ENCODE measurements at regions not wholly inside any gene's neighbourhood (a gene's known extent, or its start where the extent isn't known, plus 50 kb on each side); places are given as distances from the start of the nearest gene placed in this dataset.

DNA sequence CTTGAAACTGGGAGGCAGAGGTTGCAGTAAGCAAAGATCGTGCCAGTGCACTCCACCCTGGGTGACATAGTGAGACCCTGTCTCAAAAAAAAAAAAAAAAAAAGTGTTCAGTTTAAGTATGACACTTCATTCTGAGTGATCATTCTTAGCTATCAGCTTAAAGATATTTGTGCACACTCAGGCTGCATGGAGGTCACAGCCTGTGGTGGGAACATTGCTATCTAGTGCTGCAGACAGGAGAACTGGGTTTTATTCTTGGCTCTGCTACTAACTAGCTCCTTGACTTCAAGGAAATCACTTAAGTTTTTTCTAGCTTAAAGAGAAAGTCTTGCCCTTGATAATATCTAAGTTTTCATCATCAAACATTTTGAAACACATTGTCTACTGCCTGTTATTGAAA is 391.3 kb upstream of the CDH7 start:
- no peak overlapping the region for H3K4me3 ChIP-seq
- WGBS (ENCODE audit: missing lambda C conversion rate), result no CpG with 5 or more reads among the region's 1 CpG
- H3K9me3 ChIP-seq, result no peaks in the 10 kb centered on the region
- FAIRE-seq (no peak), ATAC-seq (no peak), DNase-seq (ENCODE audit: low read depth in 1 of 2, low spot score in 1 of 2) (no peak)
- H3K4me2 ChIP-seq, result no peak overlapping the region
- TF ChIP-seq POLR2AphosphoS2 (conservative IDR thresholded peaks at IDR 0.05; ENCODE audit: low read length), result no peak
- TF ChIP-seq NR3C1 (IDR thresholded peaks at IDR 0.05), result no peak
- TF ChIP-seq NFE2L2 (conservative IDR thresholded peaks at IDR 0.05; ENCODE audit: low read length), result no peak
- TF ChIP-seq, protein P1, sequence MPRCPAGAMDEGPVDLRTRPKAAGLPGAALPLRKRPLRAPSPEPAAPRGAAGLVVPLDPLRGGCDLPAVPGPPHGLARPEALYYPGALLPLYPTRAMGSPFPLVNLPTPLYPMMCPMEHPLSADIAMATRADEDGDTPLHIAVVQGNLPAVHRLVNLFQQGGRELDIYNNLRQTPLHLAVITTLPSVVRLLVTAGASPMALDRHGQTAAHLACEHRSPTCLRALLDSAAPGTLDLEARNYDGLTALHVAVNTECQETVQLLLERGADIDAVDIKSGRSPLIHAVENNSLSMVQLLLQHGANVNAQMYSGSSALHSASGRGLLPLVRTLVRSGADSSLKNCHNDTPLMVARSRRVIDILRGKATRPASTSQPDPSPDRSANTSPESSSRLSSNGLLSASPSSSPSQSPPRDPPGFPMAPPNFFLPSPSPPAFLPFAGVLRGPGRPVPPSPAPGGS (IDR thresholded peaks at IDR 0.05), result no peak
- no peak for TF ChIP-seq MAFK (IDR thresholded peaks at IDR 0.05; ENCODE audit: partially characterized antibody)
- no peak for TF ChIP-seq RNF2 (IDR thresholded peaks at IDR 0.05; ENCODE audit: borderline replicate concordance, low read depth)
- ChIA-PET CTCF (interaction anchor here (0.6 kb wide), 1 partner anchor 198 kb away, joined by 3 read pairs; no protein-coding TSS in a partner anchor), POLR2A (no interaction called here)
- no peak overlapping the region for H3K27ac ChIP-seq
- no peaks in the 10 kb centered on the region for H3K4me1 ChIP-seq

DNA sequence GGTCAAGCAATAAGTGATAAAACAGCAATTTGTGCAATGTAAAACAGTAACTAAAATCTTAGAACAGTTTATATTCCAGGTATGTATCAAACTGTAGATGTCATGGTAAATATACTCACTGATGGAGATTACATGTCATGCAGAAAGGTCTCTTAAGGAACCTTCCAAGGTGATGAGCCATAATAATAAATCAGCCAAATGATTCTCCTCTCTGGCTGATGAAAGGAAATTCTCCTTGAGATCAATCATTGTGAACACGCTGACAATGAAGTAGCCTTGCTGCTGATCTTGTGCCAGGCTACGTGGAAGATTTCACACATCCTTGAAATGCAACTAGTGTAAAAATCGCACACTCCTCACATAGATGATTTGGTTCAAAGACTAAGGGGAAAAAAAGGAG is 392.5 kb upstream of the CDH7 start:
- DNase-seq (ENCODE audit: low read depth in 1 of 2, low spot score in 1 of 2) (no peak), FAIRE-seq (no peak), ATAC-seq (no peak)
- Histone ChIP-seq H3K4me3 (no peak overlapping the region), H3K4me2 (no peak overlapping the region), H3K4me1 (no peaks in the 10 kb centered on the region), H3K27ac (no peak overlapping the region), H3K9me3 (no peaks in the 10 kb centered on the region)
- ChIA-PET POLR2A (no interaction called here), CTCF (no interaction called here)
- 23% methylated on average over 3 of the region's 3 CpGs for WGBS (ENCODE audit: missing lambda C conversion rate)
- TF ChIP-seq HOXA7 (CRISPR knock-in tag; IDR thresholded peaks at IDR 0.05) (no peak), TFCP2L1 (CRISPR knock-in tag; IDR thresholded peaks at IDR 0.05) (no peak), CHD4 (IDR thresholded peaks at IDR 0.05; ENCODE audit: borderline replicate concordance) (no peak), HOXB13 (CRISPR knock-in tag; IDR thresholded peaks at IDR 0.05; ENCODE audit: low read depth) (no peak), CHD2 (IDR thresholded peaks at IDR 0.05; ENCODE audit: low read length, partially characterized antibody) (no peak), HDAC2 (IDR thresholded peaks at IDR 0.05) (no peak), ZSCAN20 (CRISPR knock-in tag; IDR thresholded peaks at IDR 0.05) (no peak), MYC (IDR thresholded peaks at IDR 0.05; ENCODE audit: borderline replicate concordance, low read length) (no peak), RNF2 (IDR thresholded peaks at IDR 0.05; ENCODE audit: borderline replicate concordance, low read depth) (no peak)
- TF ChIP-seq, protein P2, sequence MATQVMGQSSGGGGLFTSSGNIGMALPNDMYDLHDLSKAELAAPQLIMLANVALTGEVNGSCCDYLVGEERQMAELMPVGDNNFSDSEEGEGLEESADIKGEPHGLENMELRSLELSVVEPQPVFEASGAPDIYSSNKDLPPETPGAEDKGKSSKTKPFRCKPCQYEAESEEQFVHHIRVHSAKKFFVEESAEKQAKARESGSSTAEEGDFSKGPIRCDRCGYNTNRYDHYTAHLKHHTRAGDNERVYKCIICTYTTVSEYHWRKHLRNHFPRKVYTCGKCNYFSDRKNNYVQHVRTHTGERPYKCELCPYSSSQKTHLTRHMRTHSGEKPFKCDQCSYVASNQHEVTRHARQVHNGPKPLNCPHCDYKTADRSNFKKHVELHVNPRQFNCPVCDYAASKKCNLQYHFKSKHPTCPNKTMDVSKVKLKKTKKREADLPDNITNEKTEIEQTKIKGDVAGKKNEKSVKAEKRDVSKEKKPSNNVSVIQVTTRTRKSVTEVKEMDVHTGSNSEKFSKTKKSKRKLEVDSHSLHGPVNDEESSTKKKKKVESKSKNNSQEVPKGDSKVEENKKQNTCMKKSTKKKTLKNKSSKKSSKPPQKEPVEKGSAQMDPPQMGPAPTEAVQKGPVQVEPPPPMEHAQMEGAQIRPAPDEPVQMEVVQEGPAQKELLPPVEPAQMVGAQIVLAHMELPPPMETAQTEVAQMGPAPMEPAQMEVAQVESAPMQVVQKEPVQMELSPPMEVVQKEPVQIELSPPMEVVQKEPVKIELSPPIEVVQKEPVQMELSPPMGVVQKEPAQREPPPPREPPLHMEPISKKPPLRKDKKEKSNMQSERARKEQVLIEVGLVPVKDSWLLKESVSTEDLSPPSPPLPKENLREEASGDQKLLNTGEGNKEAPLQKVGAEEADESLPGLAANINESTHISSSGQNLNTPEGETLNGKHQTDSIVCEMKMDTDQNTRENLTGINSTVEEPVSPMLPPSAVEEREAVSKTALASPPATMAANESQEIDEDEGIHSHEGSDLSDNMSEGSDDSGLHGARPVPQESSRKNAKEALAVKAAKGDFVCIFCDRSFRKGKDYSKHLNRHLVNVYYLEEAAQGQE (IDR thresholded peaks at IDR 0.05), result no peak

DNA sequence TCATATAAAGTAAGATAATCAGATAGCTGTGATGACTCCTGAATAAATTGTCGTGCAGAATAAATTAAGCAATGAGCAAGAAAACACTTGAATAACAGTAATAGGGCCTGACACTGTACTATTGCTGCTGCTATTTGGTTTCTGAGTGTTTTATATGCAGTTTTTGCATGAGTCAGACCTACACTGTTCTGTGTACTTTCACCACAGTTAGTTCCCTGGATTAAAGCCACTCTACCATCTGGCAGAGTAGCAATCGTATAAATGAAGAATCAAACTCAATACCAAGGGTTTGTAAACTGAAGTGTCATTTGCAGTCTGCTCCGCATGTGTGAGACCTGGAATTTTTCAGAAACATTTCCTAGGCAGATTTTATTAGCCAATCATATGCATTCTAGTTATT is 398.6 kb upstream of the CDH7 start:
- DNase-seq (ENCODE audit: low read depth in 1 of 2, low spot score in 1 of 2) (no peak), ATAC-seq (no peak), FAIRE-seq (no peak)
- CTCF ChIA-PET, result no interaction called here
- Histone ChIP-seq H3K4me3 (no peak overlapping the region), H3K27ac (no peak overlapping the region), H3K9me3 (no peaks in the 10 kb centered on the region), H3K4me1 (no peaks in the 10 kb centered on the region), H3K4me2 (no peak overlapping the region)
- POLR2A ChIA-PET, result no interaction called here
- TF ChIP-seq POLR2A (IDR thresholded peaks at IDR 0.05; ENCODE audit: low read length), result no peak
- TF ChIP-seq HDAC2 (IDR thresholded peaks at IDR 0.05), result no peak
- no peak for TF ChIP-seq MYC (IDR thresholded peaks at IDR 0.05; ENCODE audit: borderline replicate concordance, low read length)
- TF ChIP-seq ESRRA (IDR thresholded peaks at IDR 0.05; ENCODE audit: borderline replicate concordance, low read length), result no peak
- WGBS (ENCODE audit: missing lambda C conversion rate), result 9% methylated on average over 3 of the region's 3 CpGs

DNA sequence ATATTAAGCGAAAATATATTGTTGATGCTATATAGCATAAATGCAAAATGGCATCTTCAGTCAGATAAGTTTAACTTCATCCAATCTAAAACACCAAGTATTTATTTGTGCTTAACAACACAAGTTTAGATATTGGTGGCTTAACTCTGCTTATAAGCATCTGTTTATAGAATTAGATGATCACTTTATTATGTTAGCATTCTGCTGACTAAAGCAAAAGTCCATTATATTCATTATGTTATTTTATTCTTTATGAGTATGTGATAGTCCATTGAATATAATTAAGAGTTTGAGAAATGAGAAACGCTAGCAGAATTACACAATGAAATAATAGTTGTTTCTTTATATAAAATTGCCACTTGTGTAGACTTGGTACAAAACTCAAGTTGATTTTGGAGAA is 401.2 kb upstream of the CDH7 start:
- FAIRE-seq (no peak), ATAC-seq (no peak), DNase-seq (ENCODE audit: low read depth in 1 of 2, low spot score in 1 of 2) (no peak)
- ChIA-PET POLR2A (no interaction called here), CTCF (no interaction called here)
- H3K27ac ChIP-seq, result no peak overlapping the region
- H3K4me2 ChIP-seq, result no peak overlapping the region
- WGBS (ENCODE audit: missing lambda C conversion rate), result 16% methylated on average over 2 of the region's 2 CpGs
- TF ChIP-seq, protein P3, sequence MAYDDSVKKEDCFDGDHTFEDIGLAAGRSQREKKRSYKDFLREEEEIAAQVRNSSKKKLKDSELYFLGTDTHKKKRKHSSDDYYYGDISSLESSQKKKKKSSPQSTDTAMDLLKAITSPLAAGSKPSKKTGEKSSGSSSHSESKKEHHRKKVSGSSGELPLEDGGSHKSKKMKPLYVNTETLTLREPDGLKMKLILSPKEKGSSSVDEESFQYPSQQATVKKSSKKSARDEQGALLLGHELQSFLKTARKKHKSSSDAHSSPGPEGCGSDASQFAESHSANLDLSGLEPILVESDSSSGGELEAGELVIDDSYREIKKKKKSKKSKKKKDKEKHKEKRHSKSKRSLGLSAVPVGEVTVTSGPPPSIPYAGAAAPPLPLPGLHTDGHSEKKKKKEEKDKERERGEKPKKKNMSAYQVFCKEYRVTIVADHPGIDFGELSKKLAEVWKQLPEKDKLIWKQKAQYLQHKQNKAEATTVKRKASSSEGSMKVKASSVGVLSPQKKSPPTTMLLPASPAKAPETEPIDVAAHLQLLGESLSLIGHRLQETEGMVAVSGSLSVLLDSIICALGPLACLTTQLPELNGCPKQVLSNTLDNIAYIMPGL (CRISPR knock-in tag; IDR thresholded peaks at IDR 0.05; ENCODE audit: borderline replicate concordance), result no peak
- no peak for TF ChIP-seq KDM5A (IDR thresholded peaks at IDR 0.05)
- no peak for TF ChIP-seq ZFP36 (IDR thresholded peaks at IDR 0.05; ENCODE audit: borderline replicate concordance, partially characterized antibody)
- peak; percentile 58 for TF ChIP-seq MAFK (IDR thresholded peaks at IDR 0.05; ENCODE audit: partially characterized antibody)
- no peak for TF ChIP-seq CHD2 (IDR thresholded peaks at IDR 0.05; ENCODE audit: low read length, partially characterized antibody)
- no peaks in the 10 kb centered on the region for H3K9me3 ChIP-seq
- no peak overlapping the region for H3K4me3 ChIP-seq
- H3K4me1 ChIP-seq, result no peaks in the 10 kb centered on the region
